ENCODE measurements at regions not wholly inside any gene's neighbourhood (a gene's known extent, or its start where the extent isn't known, plus 50 kb on each side); places are given as distances from the start of the nearest gene placed in this dataset.

- no peak for DNase-seq (ENCODE audit: insufficient read length, low spot score)
- FAIRE-seq, result no peak
These were observed 418.3 kb downstream of the MED13L start for GRCh38 chr12:115859231-115859630.

DNA sequence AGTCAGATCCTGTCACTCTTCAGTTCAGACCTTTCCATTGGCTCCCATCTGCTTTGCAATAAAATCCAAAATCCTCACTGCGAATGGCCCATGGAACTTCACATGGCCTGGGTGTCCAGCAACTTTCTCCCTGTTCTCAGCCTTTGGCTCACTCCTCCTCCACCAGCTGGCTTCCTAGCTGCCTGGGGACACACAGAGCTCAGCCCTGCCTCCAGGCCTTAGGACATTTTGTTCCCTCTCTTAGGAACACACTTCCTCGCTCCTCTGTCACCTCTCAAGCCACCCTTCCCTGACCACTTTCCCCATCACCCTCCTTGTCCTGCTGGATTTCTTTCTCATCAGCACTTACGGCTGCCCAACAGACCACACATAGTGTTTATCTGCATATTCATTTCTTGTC lies 419.6 kb downstream of the MED13L start:
- FAIRE-seq (no peak), DNase-seq (ENCODE audit: insufficient read length, low spot score) (no peak)

DNA sequence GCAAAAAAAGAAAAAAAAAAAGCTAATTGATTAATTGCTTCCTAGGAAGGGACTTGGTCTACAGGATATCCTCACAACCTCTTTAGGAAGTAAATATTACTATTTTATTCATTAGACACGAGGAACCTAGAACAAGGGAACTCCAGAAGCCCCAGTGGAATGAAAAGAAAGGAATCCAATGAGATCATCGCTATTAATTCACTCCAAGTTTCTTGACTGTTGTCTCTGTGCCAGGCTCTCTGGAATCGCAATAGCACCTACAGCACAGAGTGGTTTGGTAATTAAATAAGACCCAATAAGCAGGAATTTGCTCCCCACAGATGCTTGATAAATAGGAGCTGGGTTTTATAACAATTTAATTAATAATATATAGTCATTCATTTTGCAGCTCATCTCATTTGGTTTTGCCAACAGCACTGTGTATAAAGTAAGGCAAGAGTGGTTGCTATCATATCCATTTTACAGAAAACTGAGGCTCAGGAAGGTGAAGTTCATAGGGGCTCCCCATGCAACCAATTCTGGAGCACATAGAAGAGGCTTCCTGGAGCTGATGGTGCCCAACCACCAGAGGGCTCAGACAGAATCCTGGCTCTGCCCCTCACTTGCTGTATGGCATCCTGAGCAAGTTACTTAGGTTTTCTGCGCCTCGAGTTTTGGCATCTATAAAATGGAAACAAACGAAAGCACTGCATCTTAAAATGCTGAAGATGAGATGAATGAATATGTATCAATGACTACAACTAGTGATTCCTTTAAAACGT lies 420.2 kb downstream of the MED13L start:
- FAIRE-seq, result no peak

DNA sequence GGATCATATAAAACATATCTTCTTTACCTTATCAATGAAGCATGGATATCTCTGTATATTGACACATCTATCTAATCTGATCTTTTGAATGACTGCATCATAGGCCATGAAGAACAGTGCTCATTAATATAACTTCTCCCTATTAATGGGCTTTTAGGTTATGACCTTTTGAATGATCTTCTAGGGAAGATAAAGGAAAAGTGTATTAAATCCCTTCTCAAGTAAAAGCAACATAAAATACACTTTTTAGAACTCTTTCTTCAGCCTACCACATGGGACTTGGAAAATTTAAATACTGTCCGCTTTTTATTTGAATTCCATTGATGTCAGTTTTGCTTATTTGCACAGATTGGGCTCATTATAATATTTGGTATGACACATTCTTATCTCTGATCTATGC lies 425.4 kb downstream of the MED13L start:
- no peak for FAIRE-seq
- no peak for DNase-seq (ENCODE audit: insufficient read length, low spot score)

More for the DNA sequence above, 420.2 kb downstream of the MED13L start:
- no peak for DNase-seq (ENCODE audit: insufficient read length, low spot score)

GRCh38 chr12:115850957-115851356 lies 426.5 kb downstream of the MED13L start:
- DNase-seq (ENCODE audit: insufficient read length, low spot score) (no peak), FAIRE-seq (no peak)

DNA sequence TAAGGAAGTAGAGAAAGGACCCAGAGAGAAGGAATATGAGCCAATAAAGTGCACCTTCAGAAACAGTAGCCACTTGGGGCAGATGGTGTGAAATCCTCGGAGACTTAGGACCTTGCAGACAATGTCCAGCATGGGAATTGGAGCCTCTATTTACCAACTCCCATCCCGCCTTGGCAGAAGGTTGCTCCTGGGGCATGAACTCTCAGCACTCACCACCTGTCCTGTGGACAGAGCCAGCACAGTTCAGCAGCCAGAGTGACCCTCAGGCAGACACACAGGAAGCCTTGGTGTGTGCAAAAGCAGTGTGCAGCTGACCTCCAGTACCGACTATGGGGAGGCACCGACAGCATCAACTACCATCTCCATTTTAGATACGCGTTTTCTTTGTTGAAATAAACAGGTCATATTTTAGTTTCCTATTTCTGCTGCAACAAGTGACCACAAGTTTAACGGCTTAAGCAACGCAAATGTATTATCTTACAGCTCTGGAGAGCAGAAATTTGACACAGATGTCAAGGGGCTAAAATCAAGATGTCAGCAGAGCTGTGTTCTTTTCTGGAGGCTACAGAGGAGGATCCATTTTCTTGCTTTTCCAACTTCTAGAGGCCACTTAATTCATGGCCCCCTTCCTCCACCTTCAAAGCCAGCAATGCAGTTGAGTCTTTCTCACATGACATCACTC lies 428.1 kb downstream of the MED13L start:
- DNase-seq (ENCODE audit: insufficient read length, low spot score), result no peak
- no peak for FAIRE-seq

GRCh38 chr12:115847398-115847797 lies 430.1 kb downstream of the MED13L start:
- DNase-seq (ENCODE audit: insufficient read length, low spot score) (no peak), FAIRE-seq (no peak)

- DNase-seq (ENCODE audit: insufficient read length, low spot score), result no peak
- FAIRE-seq, result no peak
These were observed 431.0 kb downstream of the MED13L start for GRCh38 chr12:115846516-115846915.

DNA sequence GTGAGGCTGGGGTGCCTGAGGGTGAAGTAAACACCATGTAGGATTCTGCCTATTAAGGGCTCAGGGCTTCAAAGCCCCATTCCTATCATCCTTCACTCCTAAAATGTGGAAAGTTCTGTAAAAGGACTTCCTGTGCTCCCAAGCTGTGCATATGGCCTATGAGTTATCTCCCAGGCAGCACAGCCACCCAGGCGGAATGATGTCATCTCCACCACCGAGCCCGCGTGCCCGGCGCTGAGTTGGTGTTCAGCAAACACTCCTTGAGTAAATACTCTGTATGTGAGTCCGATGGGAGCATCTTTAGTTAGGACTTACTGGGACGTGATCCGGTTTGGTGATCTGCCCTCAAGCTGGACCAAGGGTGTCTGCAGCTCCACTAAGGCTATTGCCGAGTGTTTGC lies 437.3 kb downstream of the MED13L start:
- no peak for DNase-seq (ENCODE audit: insufficient read length, low spot score)

GRCh38 chr12:115838952-115839351 lies 438.5 kb downstream of the MED13L start:
- no peak for FAIRE-seq

More for the DNA sequence above, 437.3 kb downstream of the MED13L start:
- FAIRE-seq, result no peak

DNA sequence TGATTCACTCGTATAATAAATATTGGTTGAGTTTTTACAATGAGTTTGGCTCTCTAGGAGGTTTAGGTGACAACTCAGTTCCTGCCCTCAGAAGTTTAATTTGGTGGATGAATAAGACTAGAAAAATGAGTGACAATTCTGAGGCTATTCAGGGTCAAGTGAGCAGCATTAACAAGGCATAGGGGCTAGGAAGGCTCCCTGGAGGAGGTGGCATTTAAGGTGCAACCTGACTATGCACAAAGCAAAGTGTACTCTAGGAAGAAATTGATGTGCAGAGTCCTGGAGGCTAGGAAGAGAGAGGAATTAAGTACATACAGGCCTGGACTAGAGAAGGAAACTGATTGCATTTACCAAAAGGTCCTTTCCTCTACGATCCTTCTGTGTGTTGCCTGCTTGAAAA lies 440.3 kb downstream of the MED13L start:
- DNase-seq (ENCODE audit: insufficient read length, low spot score), result no peak
- FAIRE-seq, result no peak

More at GRCh38 chr12:115838952-115839351, 438.5 kb downstream of the MED13L start:
- DNase-seq (ENCODE audit: insufficient read length, low spot score), result no peak

GRCh38 chr12:115835445-115835844 lies 442.0 kb downstream of the MED13L start:
- DNase-seq (ENCODE audit: insufficient read length, low spot score) (no peak), FAIRE-seq (no peak)

DNA sequence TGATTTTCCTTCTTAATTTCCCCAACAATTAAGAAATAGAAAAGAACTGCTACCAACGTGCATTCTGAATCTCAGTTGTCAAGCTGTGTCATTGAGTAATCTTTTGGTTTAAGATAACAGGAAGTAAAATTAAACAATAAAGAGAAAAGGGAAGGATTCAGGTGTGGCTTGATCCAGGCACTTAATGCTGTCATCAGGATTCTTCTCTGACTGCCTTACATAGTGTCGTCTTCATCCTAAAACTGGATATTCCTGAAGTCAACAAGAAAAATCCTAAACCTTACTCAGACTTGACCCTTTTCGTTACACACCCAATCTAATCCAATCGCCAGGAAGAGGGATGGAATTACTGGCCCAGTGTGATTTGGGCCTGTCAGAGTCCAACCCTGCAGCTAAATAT lies 443.8 kb downstream of the MED13L start:
- DNase-seq (ENCODE audit: insufficient read length, low spot score) (no peak), FAIRE-seq (no peak)

DNA sequence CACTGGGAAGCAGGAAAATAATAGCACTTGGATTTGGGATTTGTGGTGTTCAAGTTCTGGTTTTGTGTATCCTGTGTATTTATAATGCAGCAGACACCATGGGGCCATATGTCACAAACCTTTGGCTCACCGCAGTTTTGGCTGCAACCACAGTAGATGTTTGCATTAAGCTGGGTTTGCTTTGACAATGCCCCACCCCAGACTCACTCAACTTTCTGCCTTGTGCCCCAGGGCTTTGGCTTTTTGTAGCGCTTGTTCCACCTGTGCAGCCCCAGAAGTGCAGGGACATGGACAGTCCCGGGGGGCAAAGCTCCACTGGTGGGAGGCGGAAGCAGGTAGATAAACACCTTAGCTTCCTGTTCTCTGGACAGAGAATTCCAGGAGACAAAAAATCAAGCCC lies 446.9 kb downstream of the MED13L start:
- no peak for DNase-seq (ENCODE audit: insufficient read length, low spot score)
- no peak for FAIRE-seq

GRCh38 chr12:115830070-115830469 lies 447.4 kb downstream of the MED13L start:
- FAIRE-seq (no peak), DNase-seq (ENCODE audit: insufficient read length, low spot score) (no peak)

DNA sequence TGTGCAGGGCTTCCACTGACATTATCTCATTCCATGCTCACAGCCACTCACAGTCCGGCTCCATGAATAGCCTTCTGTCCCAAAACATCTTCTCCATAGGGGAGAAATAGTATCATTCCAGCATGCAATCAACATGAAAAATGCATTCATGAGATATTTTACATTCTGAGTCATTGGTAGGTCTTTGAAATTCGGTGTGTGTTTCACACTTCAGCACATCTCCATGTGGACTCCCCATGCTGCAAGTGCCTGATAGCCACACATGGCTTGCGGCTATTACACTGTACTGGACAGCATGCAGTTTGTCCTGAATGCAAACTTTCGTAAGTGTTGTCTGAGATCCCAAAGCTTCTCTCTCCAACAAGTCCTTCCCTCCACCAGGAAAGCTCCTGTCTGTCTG lies 449.3 kb downstream of the MED13L start:
- FAIRE-seq (no peak), DNase-seq (ENCODE audit: insufficient read length, low spot score) (no peak)

- FAIRE-seq (no peak), DNase-seq (ENCODE audit: insufficient read length, low spot score) (no peak)
These were observed 452.4 kb downstream of the MED13L start for GRCh38 chr12:115824936-115825602.

GRCh38 chr12:115823635-115824034 lies 453.9 kb downstream of the MED13L start:
- no peak for DNase-seq (ENCODE audit: insufficient read length, low spot score)
- FAIRE-seq, result no peak

- DNase-seq (ENCODE audit: insufficient read length, low spot score) (no peak), FAIRE-seq (no peak)
These were observed 456.8 kb downstream of the MED13L start for GRCh38 chr12:115820656-115821055.

DNA sequence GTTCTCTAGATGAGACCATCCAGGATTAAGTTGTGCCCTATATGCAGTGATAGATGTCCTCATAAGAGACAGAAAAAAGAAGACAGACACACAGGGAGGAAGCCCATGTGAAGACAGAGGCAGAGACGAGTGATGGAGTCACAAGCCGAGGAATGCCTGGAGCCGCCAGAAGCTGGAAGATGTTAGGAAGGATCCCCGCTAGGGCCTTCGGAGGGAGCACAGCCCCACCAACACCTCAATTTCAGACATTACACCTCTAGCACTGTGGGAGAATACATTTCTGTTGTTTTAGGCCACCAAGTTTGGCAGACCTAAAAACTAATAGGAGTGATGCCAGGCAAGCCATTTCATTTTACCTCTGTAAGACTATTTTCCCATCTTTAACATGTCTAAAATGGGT lies 458.5 kb downstream of the MED13L start:
- DNase-seq (ENCODE audit: insufficient read length, low spot score) (no peak), FAIRE-seq (no peak)

DNA sequence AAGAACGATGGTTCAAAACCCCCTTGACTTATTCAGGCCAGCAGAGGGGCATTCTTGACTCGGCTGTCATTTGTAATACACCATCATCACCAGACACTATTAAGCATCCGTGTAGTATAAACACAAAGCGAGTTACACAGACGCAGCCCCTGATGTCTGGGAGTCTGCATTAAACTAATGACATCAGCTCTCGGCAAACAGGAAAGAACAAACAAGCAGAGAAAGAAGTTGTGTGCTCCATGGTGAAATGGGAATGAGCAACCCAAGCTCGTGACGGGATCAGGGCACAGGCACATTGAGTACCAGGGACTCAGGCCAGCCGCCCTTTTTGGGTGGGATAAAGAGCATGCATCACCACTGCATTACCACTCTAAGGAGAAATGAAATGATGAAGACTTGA lies 460.1 kb downstream of the MED13L start:
- no peak for FAIRE-seq

GRCh38 chr12:115815924-115816323 lies 461.6 kb downstream of the MED13L start:
- FAIRE-seq (no peak), DNase-seq (ENCODE audit: insufficient read length, low spot score) (no peak)

More for the DNA sequence above, 460.1 kb downstream of the MED13L start:
- no peak for DNase-seq (ENCODE audit: insufficient read length, low spot score)
